Endothelial cell of umbilical vein (primary cell): ENCODE measurements at regions not wholly inside any gene's neighbourhood (a gene's known extent, or its start where the extent isn't known, plus 50 kb on each side); places are given as distances from the start of the nearest gene placed in this dataset.

Source experiments
- BruUV-seq: library from RNA; stranded (reverse); fragments of 400-500 nt; replicated peaks from 2 replicates; lab custom pipeline; 2021; lab: Mats Ljungman, UMichigan
- CTCF ChIA-PET: fragments of 300-600, 350-600 bp; sonication (Branson Sonifier 250); formaldehyde crosslinking; loops from one replicate; lab custom pipeline; 2021; ENCODE audit warnings: antibody characterized with exemption, inconsistent platforms; lab: Charles Lee
- POLR2A ChIA-PET: fragments of 300-600, 350-600 bp; sonication (Branson Sonifier 250); formaldehyde crosslinking; loops from one replicate; lab custom pipeline; 2021; ENCODE audit warnings: antibody characterized with exemption, inconsistent platforms; lab: Charles Lee
- DNase-seq: peaks from one replicate; pipeline ENCODE4 v3.0.0-alpha.2; 2011; ENCODE audit warnings: low read depth, low spot score
- FAIRE-seq: peaks from 2 replicates; lab custom pipeline; 2011; peaks lifted over from hg19 to GRCh38; lab: Jason Lieb, UNC
- H2AFZ ChIP-seq: 2 replicates; pipeline ENCODE4 v1.6.0; 2012; ENCODE audit warnings: low read depth, low read length, control low read depth, inconsistent platforms
- H3K27ac ChIP-seq: 2 replicates; pipeline ENCODE4 v1.5.1; 2011; ENCODE audit warnings: low read depth, mild to moderate bottlenecking, control low read depth, low read length, moderate library complexity; ENCODE audit not compliant: insufficient read depth
- H3K27me3 ChIP-seq, 2 experiments: 2 replicates each; pipeline versions ENCODE4 v1.6.0 to v1.6.1; 2011; ENCODE audit warnings: low read length in 2 of 2, mixed read lengths in 1 of 2; ENCODE audit not compliant: control insufficient read depth in 2 of 2, insufficient read depth in 2 of 2
- H3K36me3 ChIP-seq, 2 experiments: 2 replicates in 1 of 2; 3 replicates in 1 of 2; pipeline ENCODE4 v1.5.1; 2011; ENCODE audit warnings: low read length in 2 of 2, mild to moderate bottlenecking in 1 of 2, moderate library complexity in 1 of 2; ENCODE audit not compliant: control insufficient read depth in 2 of 2, insufficient read depth in 2 of 2; ENCODE audit errors: extremely low read depth in 1 of 2
- H3K4me1 ChIP-seq: 3 replicates; pipeline ENCODE4 v1.5.1; 2011; ENCODE audit warnings: mild to moderate bottlenecking, low read length; ENCODE audit not compliant: control insufficient read depth, insufficient read depth; ENCODE audit errors: extremely low read depth
- H3K4me2 ChIP-seq: 2 replicates; pipeline ENCODE4 v1.6.1; 2011; ENCODE audit warnings: low read length, control low read depth, mixed read lengths; ENCODE audit not compliant: insufficient read depth
- H3K4me3 ChIP-seq, 3 experiments: fragments of 200-600 bp in 1 of 3; sonication (generic), shearing (Covaris generic) in 1 of 3; replicated peaks in 1 of 3; 2 replicates each; pipeline ENCODE4 v1.5.1; 2011 to 2016; ENCODE audit warnings: control low read depth in 3 of 3, low read length in 3 of 3, mild to moderate bottlenecking in 2 of 3, inconsistent platforms in 1 of 3, low read depth in 1 of 3, moderate library complexity in 1 of 3; ENCODE audit not compliant: insufficient read depth in 1 of 3
- H3K79me2 ChIP-seq: 2 replicates; pipeline ENCODE4 v1.6.0; 2012; ENCODE audit warnings: low read length, inconsistent platforms; ENCODE audit not compliant: control insufficient read depth, insufficient read depth
- H3K9ac ChIP-seq: replicated peaks from 2 replicates; pipeline ENCODE3; 2011; ENCODE audit warnings: low read length, control low read depth; ENCODE audit not compliant: insufficient read depth; ENCODE audit errors: extremely low read depth
- H3K9me1 ChIP-seq: replicated peaks from 3 replicates; pipeline ENCODE4 v1.6.0; 2011; ENCODE audit warnings: mild to moderate bottlenecking, low read length; ENCODE audit not compliant: control insufficient read depth, insufficient read depth; ENCODE audit errors: extremely low read depth
- H3K9me3 ChIP-seq: replicated peaks from 2 replicates; pipeline ENCODE4 v1.5.1; 2012; ENCODE audit warnings: low read length, inconsistent platforms; ENCODE audit not compliant: control insufficient read depth, insufficient read depth
- H4K20me1 ChIP-seq: replicated peaks from 2 replicates; pipeline ENCODE3; 2011; ENCODE audit warnings: mild to moderate bottlenecking, low read length; ENCODE audit not compliant: control insufficient read depth, insufficient read depth; ENCODE audit errors: extremely low read depth
- EZH2 ChIP-seq: IDR thresholded peaks from 2 replicates; pipeline ENCODE4 v1.6.1; 2012; ENCODE audit warnings: borderline replicate concordance, low read depth, mild to moderate bottlenecking, moderate library complexity, low read length, inconsistent platforms; ENCODE audit not compliant: severe bottlenecking
- FOS ChIP-seq: IDR thresholded peaks from 2 replicates; pipeline ENCODE4 v1.6.1; 2011; ENCODE audit warnings: mild to moderate bottlenecking, low read length, moderate library complexity, borderline replicate concordance; ENCODE audit not compliant: insufficient read depth
- GATA2 ChIP-seq: IDR thresholded peaks from 2 replicates; pipeline ENCODE4 v1.7.0; 2011; ENCODE audit warnings: low read depth, mild to moderate bottlenecking, moderate library complexity, mixed read lengths, low read length; ENCODE audit not compliant: insufficient read length, insufficient read depth
- JUN ChIP-seq: IDR thresholded peaks from 2 replicates; pipeline ENCODE4 v1.6.1; 2011; ENCODE audit warnings: borderline replicate concordance, low read depth; ENCODE audit not compliant: insufficient read length, insufficient read depth
- MYC ChIP-seq: IDR thresholded peaks from one replicate; pipeline ENCODE4 v1.6.1; 2011; ENCODE audit warnings: mild to moderate bottlenecking, low read depth, low read length
- POLR2A ChIP-seq: IDR thresholded peaks from 2 replicates; pipeline ENCODE4 v1.6.1; 2012; ENCODE audit warnings: low read depth, mild to moderate bottlenecking, control low read depth, low read length
- POLR2AphosphoS5 ChIP-seq: IDR thresholded peaks from 2 replicates; pipeline ENCODE4 v1.6.1; 2012; ENCODE audit warnings: low read depth, mild to moderate bottlenecking, control low read depth, low read length, moderate library complexity; ENCODE audit not compliant: insufficient read depth
- dilution Hi-C: fragments of 300-500 bp; cut with MboI; formaldehyde crosslinking; loops from one replicate; pipeline ENCODE4 v1.15.0; 2019; ENCODE audit warnings: low sequenced_read_pairs; ENCODE audit not compliant: extremely low pct_ligation_motif_present
- intact Hi-C: fragments of 100-400 bp; cut with micrococcal nuclease; formaldehyde crosslinking; loops from one replicate; pipeline ENCODE4 v1.10.0; 2022
- TF ChIP-seq, protein P1 (sequence below): IDR thresholded peaks from 2 replicates; pipeline ENCODE4 v1.6.1; 2011; ENCODE audit not compliant: insufficient read depth, insufficient read length
- TF ChIP-seq, protein P2 (sequence below), 2 donors: IDR thresholded peaks; 1 replicate in 1 of 2; 2 replicates in 1 of 2; pipeline ENCODE4 v1.5.1; 2011; ENCODE audit warnings: low read length in 2 of 2, mild to moderate bottlenecking in 2 of 2, moderate library complexity in 2 of 2, control low read depth in 1 of 2, inconsistent platforms in 1 of 2, low read depth in 1 of 2; ENCODE audit not compliant: insufficient read depth in 1 of 2; ENCODE audit errors: extremely low read depth in 1 of 2

DNA sequence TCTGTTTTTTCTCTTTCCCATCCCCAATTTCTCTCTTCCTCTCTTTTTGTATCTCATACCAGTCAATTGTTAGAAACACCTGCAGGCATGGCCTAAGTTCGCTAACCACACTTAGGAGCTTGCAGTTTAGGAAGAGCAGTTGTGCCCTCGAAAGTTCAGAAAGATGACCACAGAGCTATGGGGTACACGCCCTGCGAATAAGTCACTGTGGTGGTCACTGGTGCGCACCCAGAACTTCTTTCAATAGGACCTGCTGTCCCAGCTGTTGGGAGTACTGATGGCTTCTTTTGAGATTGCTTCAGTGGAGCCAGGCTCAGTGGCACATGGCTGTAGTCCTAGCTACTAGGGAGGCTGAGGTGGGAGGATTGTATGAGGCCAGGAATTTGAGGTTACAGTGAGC is 362.8 kb upstream of the TMTC1 start:
- H3K4me2 ChIP-seq: no peak overlapping the region
- no peaks in the 10 kb centered on the region for H3K27me3 ChIP-seq
- no peak overlapping the region for H3K27ac ChIP-seq
- DNase-seq (no peak), FAIRE-seq (no peak)
- H3K79me2 ChIP-seq: no peaks in the 10 kb centered on the region
- no peak overlapping the region for H3K4me3 ChIP-seq
- H3K4me1 ChIP-seq: no peaks in the 10 kb centered on the region
- no peaks in the 10 kb centered on the region for H4K20me1 ChIP-seq
- H3K9me1 ChIP-seq: no peaks in the 10 kb centered on the region
- H3K36me3 ChIP-seq: no peaks in the 10 kb centered on the region
- intact Hi-C loops: no loop called here
- H3K9ac ChIP-seq: no peak overlapping the region
- no peaks in the 10 kb centered on the region for H3K9me3 ChIP-seq
- TF ChIP-seq JUN: no peak
- no peak for TF ChIP-seq POLR2AphosphoS5
- TF ChIP-seq, protein P1, sequence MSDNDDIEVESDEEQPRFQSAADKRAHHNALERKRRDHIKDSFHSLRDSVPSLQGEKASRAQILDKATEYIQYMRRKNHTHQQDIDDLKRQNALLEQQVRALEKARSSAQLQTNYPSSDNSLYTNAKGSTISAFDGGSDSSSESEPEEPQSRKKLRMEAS: no peak
- TF ChIP-seq EZH2: no peak
- TF ChIP-seq, protein P2, sequence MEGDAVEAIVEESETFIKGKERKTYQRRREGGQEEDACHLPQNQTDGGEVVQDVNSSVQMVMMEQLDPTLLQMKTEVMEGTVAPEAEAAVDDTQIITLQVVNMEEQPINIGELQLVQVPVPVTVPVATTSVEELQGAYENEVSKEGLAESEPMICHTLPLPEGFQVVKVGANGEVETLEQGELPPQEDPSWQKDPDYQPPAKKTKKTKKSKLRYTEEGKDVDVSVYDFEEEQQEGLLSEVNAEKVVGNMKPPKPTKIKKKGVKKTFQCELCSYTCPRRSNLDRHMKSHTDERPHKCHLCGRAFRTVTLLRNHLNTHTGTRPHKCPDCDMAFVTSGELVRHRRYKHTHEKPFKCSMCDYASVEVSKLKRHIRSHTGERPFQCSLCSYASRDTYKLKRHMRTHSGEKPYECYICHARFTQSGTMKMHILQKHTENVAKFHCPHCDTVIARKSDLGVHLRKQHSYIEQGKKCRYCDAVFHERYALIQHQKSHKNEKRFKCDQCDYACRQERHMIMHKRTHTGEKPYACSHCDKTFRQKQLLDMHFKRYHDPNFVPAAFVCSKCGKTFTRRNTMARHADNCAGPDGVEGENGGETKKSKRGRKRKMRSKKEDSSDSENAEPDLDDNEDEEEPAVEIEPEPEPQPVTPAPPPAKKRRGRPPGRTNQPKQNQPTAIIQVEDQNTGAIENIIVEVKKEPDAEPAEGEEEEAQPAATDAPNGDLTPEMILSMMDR (IDR thresholded peaks at IDR 0.05; ENCODE audit: extremely low read depth in 1 of 2, insufficient read depth in 1 of 2, low read depth in 1 of 2, low read length in 2 of 2): no peak
- TF ChIP-seq POLR2A: no peak
- no peak for TF ChIP-seq FOS
- TF ChIP-seq MYC: no peak
- dilution Hi-C loops: no loop called here
- no TSS peak for BruUV-seq
- no peak overlapping the region for H2AFZ ChIP-seq
- POLR2A ChIA-PET: no interaction called here
- CTCF ChIA-PET: no interaction called here

DNA sequence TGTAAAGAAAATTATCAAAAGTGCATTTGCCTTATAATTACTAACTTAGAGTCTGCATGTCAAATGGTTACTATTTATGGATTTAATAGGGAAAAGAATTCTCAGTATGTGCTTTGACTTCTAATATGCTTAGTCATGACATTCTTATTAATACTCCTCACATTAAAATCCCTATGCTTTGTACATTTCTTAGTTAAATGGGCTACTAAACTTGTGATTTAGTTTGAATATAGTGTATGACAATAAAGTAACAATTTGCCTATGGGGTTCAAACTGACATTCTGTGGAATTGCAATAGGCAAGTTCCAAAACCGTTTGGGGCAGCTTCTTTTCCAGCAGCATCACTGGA is 361.9 kb upstream of the TMTC1 start:
- no peaks in the 10 kb centered on the region for H3K27me3 ChIP-seq
- dilution Hi-C loops (no loop called here), intact Hi-C loops (no loop called here)
- H3K4me2 ChIP-seq: no peak overlapping the region
- no peaks in the 10 kb centered on the region for H3K4me1 ChIP-seq
- no peak overlapping the region for H3K27ac ChIP-seq
- H3K9me1 ChIP-seq: no peaks in the 10 kb centered on the region
- no peaks in the 10 kb centered on the region for H3K79me2 ChIP-seq
- CTCF ChIA-PET: no interaction called here
- no peak for FAIRE-seq
- POLR2A ChIA-PET: no interaction called here
- H3K9ac ChIP-seq: no peak overlapping the region
- H4K20me1 ChIP-seq: no peaks in the 10 kb centered on the region
- DNase-seq: no peak
- H2AFZ ChIP-seq: no peak overlapping the region
- H3K4me3 ChIP-seq: no peak overlapping the region
- BruUV-seq: no TSS peak
- H3K36me3 ChIP-seq: no peaks in the 10 kb centered on the region
- TF ChIP-seq JUN (no peak), POLR2AphosphoS5 (no peak), FOS (no peak), MYC (no peak), POLR2A (no peak), EZH2 (no peak), GATA2 (no peak)
- TF ChIP-seq, protein P2 (IDR thresholded peaks at IDR 0.05; ENCODE audit: extremely low read depth in 1 of 2, insufficient read depth in 1 of 2, low read depth in 1 of 2, low read length in 2 of 2): no peak
- TF ChIP-seq, protein P1: no peak
- no peaks in the 10 kb centered on the region for H3K9me3 ChIP-seq
